Loucy (cell line): ENCODE measurements at regions not wholly inside any gene's neighbourhood (a gene's known extent, or its start where the extent isn't known, plus 50 kb on each side); places are given as distances from the start of the nearest gene placed in this dataset.

ENCODE experiments used
- CTCF ChIP-seq: fragments of 200-600 bp; sonication (generic); conservative IDR thresholded peaks from 2 replicates; pipeline ENCODE4 v1.5.1; 2014; ENCODE audit warnings: mild to moderate bottlenecking, antibody characterized with exemption, low read length
- EZH2phosphoT487 ChIP-seq: fragments of 200-600 bp; IDR thresholded peaks from 2 replicates; pipeline ENCODE4 v1.6.1; 2018; ENCODE audit warnings: antibody characterized with exemption, mild to moderate bottlenecking, moderate library complexity, borderline replicate concordance

DNA sequence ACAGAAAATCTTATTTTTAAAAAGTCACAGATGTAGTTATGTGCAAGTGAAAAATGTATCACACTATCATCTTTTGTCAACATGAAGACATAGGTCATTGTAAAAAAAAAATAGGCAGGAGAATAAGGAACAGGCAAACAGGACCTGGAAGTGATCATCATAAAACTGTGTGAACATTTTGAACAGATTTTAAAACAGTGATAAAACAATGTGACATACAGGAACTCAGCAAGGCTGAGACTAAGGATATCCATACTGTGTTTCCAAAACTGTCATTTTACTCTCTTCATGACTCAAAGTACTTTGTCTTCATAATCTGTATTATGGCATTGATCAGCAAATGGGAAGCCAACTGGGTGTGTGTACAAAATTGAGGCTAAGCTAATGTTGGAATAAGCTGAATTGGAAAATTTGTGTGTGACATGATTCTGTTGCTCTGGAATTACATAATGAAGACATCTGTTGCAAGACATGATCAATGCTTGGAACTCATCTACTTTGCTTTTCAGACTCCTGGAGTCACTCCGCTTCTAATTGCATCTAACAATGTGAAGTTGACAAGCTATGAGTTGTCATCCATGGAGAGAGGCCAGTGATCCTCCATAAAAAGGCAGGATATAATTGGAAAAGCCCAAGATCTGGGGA, 978.7 kb upstream of the NUDT12 start:
- TF ChIP-seq CTCF (no peak), EZH2phosphoT487 (no peak)
